Fibroblast of lung (primary cell): ENCODE measurements at regions not wholly inside any gene's neighbourhood (a gene's known extent, or its start where the extent isn't known, plus 50 kb on each side); places are given as distances from the start of the nearest gene placed in this dataset.

Experiments
- CTCF ChIP-seq, 2 donors: IDR thresholded peaks in 1 of 2; conservative IDR thresholded peaks in 1 of 2; 1 replicate in 1 of 2; 2 replicates in 1 of 2; pipeline ENCODE4 v1.5.1; 2011 to 2012; ENCODE audit warnings: low read length in 2 of 2, control low read depth in 1 of 2, inconsistent platforms in 1 of 2, low read depth in 1 of 2, mild to moderate bottlenecking in 1 of 2
- EZH2 ChIP-seq: IDR thresholded peaks from 2 replicates; pipeline ENCODE4 v1.5.1; 2012; ENCODE audit warnings: low read length, control low read depth, mild to moderate bottlenecking; ENCODE audit errors: missing control alignments

- TF ChIP-seq CTCF (conservative IDR thresholded peaks at IDR 0.05 in 1 of 2, IDR thresholded peaks at IDR 0.05 in 1 of 2; ENCODE audit: low read depth in 1 of 2, low read length in 2 of 2), result no peak
- TF ChIP-seq EZH2, result no peak
These were observed 79.9 kb upstream of the RGMA start for GRCh38 chr15:93168910-93169309.
